WTC11 (cell line): ENCODE measurements at regions not wholly inside any gene's neighbourhood (a gene's known extent, or its start where the extent isn't known, plus 50 kb on each side); places are given as distances from the start of the nearest gene placed in this dataset.

Experiments used
- ATAC-seq: fragments of 200-7000 bp; cut with Tn5 transposase; 2 replicates; pipeline ENCODE4 v1.10.0; 2021; ENCODE audit warnings: mild to moderate bottlenecking, moderate library complexity
- CTCF ChIA-PET: fragments of 300-600 bp; sonication (Branson Sonifier 250); formaldehyde crosslinking; loops from one replicate; lab custom pipeline; 2021; ENCODE audit warnings: antibody characterized with exemption; lab: Charles Lee
- POLR2A ChIA-PET: fragments of 350-600 bp; sonication (Branson Sonifier 250); formaldehyde crosslinking; loops from one replicate; lab custom pipeline; 2021; ENCODE audit warnings: antibody characterized with exemption; lab: Charles Lee
- DNase-seq: peaks from one replicate; pipeline ENCODE4 v3.0.0; 2021; ENCODE audit warnings: low spot score
- H3K27ac Mint-ChIP-seq: 2 replicates; pipeline ENCODE4 v1.8.0; 2021; ENCODE audit warnings: mixed read lengths
- H3K27me3 Mint-ChIP-seq: 2 replicates; pipeline ENCODE4 v1.8.0; 2021; ENCODE audit warnings: low read depth, mild to moderate bottlenecking, moderate library complexity, mixed read lengths
- H3K36me3 Mint-ChIP-seq: 2 replicates; pipeline ENCODE4 v1.8.0; 2021; ENCODE audit warnings: mixed read lengths
- H3K4me1 Mint-ChIP-seq: 2 replicates; pipeline ENCODE4 v1.8.0; 2022; ENCODE audit warnings: mixed read lengths
- H3K4me3 Mint-ChIP-seq: 2 replicates; pipeline ENCODE4 v1.8.0; 2021; ENCODE audit warnings: mild to moderate bottlenecking, moderate library complexity, mixed read lengths
- H3K9me3 Mint-ChIP-seq: 2 replicates; pipeline ENCODE4 v1.8.0; 2021; ENCODE audit warnings: mixed read lengths
- AFF4 ChIP-seq: sonication (generic); formaldehyde crosslinking; IDR thresholded peaks from 2 replicates; pipeline ENCODE4 v1.8.1; 2023; ENCODE audit warnings: mild to moderate bottlenecking, missing genetic modification reagents, borderline replicate concordance
- ATF3 ChIP-seq: sonication (generic); formaldehyde crosslinking; conservative IDR thresholded peaks from 2 replicates; pipeline ENCODE4 v1.8.1; 2022; ENCODE audit warnings: mild to moderate bottlenecking, missing genetic modification reagents
- E2F4 ChIP-seq: sonication (generic); formaldehyde crosslinking; IDR thresholded peaks from 2 replicates; pipeline ENCODE4 v1.8.1; 2022; ENCODE audit warnings: low read depth, mild to moderate bottlenecking, moderate library complexity, missing genetic modification reagents, borderline replicate concordance
- ESRRA ChIP-seq: sonication (generic); formaldehyde crosslinking; IDR thresholded peaks from 2 replicates; pipeline ENCODE4 v1.8.1; 2022; ENCODE audit warnings: mild to moderate bottlenecking, missing genetic modification reagents, borderline replicate concordance
- IRF1 ChIP-seq: sonication (generic); formaldehyde crosslinking; IDR thresholded peaks from 2 replicates; pipeline ENCODE4 v1.8.0; 2023; ENCODE audit warnings: missing genetic modification reagents
- JAZF1 ChIP-seq: fragments of 250-450 bp; sonication (Bioruptor Pico); IDR thresholded peaks from 2 replicates; pipeline ENCODE4 v1.9.0; 2021; ENCODE audit warnings: moderate library complexity, mild to moderate bottlenecking, inconsistent platforms
- MAX ChIP-seq: sonication (generic); formaldehyde crosslinking; IDR thresholded peaks from 2 replicates; pipeline ENCODE4 v1.8.0; 2022; ENCODE audit warnings: mild to moderate bottlenecking, missing genetic modification reagents
- MLX ChIP-seq: sonication (generic); formaldehyde crosslinking; IDR thresholded peaks from 2 replicates; pipeline ENCODE4 v1.8.1; 2023; ENCODE audit warnings: mild to moderate bottlenecking, missing genetic modification reagents, moderate library complexity
- MYBL2 ChIP-seq: sonication (generic); formaldehyde crosslinking; IDR thresholded peaks from 2 replicates; pipeline ENCODE4 v1.8.1; 2023; ENCODE audit warnings: mild to moderate bottlenecking, moderate library complexity, missing genetic modification reagents
- OVOL2 ChIP-seq: fragments of 250-450 bp; sonication (Bioruptor Pico); IDR thresholded peaks from 2 replicates; pipeline ENCODE4 v1.9.0; 2021; ENCODE audit warnings: mild to moderate bottlenecking, borderline replicate concordance
- PREB ChIP-seq: sonication (generic); formaldehyde crosslinking; IDR thresholded peaks from 2 replicates; pipeline ENCODE4 v1.8.1; 2022; ENCODE audit warnings: mild to moderate bottlenecking, missing genetic modification reagents, moderate library complexity, borderline replicate concordance
- PRRX2 ChIP-seq: fragments of 250-450 bp; sonication (Bioruptor Pico); IDR thresholded peaks from 2 replicates; pipeline ENCODE4 v1.8.0; 2021; ENCODE audit warnings: mild to moderate bottlenecking
- SMAD3 ChIP-seq: sonication (generic); formaldehyde crosslinking; IDR thresholded peaks from 2 replicates; pipeline ENCODE4 v1.8.0; 2022; ENCODE audit warnings: missing genetic modification reagents, mild to moderate bottlenecking, borderline replicate concordance
- SP1 ChIP-seq: sonication (generic); formaldehyde crosslinking; conservative IDR thresholded peaks from 2 replicates; pipeline ENCODE4 v1.8.1; 2022; ENCODE audit warnings: missing genetic modification reagents
- TCF7 ChIP-seq: sonication (generic); formaldehyde crosslinking; IDR thresholded peaks from 2 replicates; pipeline ENCODE4 v1.8.0; 2022; ENCODE audit warnings: mild to moderate bottlenecking, low read depth, missing genetic modification reagents, moderate library complexity
- TEAD4 ChIP-seq: sonication (generic); formaldehyde crosslinking; IDR thresholded peaks from 2 replicates; pipeline ENCODE4 v1.8.0; 2022; ENCODE audit warnings: mild to moderate bottlenecking, missing genetic modification reagents
- ZBTB21 ChIP-seq: sonication (generic); formaldehyde crosslinking; IDR thresholded peaks from 2 replicates; pipeline ENCODE4 v1.8.1; 2023; ENCODE audit warnings: mild to moderate bottlenecking, missing genetic modification reagents, borderline replicate concordance
- ZNF219 ChIP-seq: sonication (generic); formaldehyde crosslinking; IDR thresholded peaks from 2 replicates; pipeline ENCODE4 v1.8.0; 2023; ENCODE audit warnings: missing genetic modification reagents, mild to moderate bottlenecking, borderline replicate concordance
- ZNF263 ChIP-seq: sonication (generic); formaldehyde crosslinking; IDR thresholded peaks from 2 replicates; pipeline ENCODE4 v1.8.1; 2022; ENCODE audit warnings: low read depth, mild to moderate bottlenecking, moderate library complexity, missing genetic modification reagents

GRCh38 chr6:74182992-74183391, 487.0 kb downstream of the CD109 start:
- POLR2A ChIA-PET, result no interaction called here
- DNase-seq, result no peak
- CTCF ChIA-PET, result no interaction called here
- no peaks in the 10 kb centered on the region for H3K36me3 Mint-ChIP-seq
- ATAC-seq, result no peak
- peaks cover 2% of the 10 kb centered on the region; the same call in 1 of the 2 replicates for H3K27me3 Mint-ChIP-seq
- H3K27ac Mint-ChIP-seq, result no peak overlapping the region
- no peaks in the 10 kb centered on the region for H3K4me1 Mint-ChIP-seq
- TF ChIP-seq ZNF263 (CRISPR knock-in tag), result no peak
- no peak for TF ChIP-seq TCF7 (CRISPR knock-in tag)
- no peak for TF ChIP-seq PRRX2 (CRISPR knock-in tag)
- no peak for TF ChIP-seq PREB
- no peak for TF ChIP-seq ZNF219 (CRISPR knock-in tag)
- TF ChIP-seq IRF1 (CRISPR knock-in tag), result no peak
- no peak for TF ChIP-seq SP1 (CRISPR knock-in tag)
- no peak for TF ChIP-seq OVOL2
- TF ChIP-seq SMAD3 (CRISPR knock-in tag), result no peak
- no peak for TF ChIP-seq E2F4 (CRISPR knock-in tag)
- TF ChIP-seq ATF3 (CRISPR knock-in tag), result no peak
- no peak for TF ChIP-seq TEAD4 (CRISPR knock-in tag)
- no peak for TF ChIP-seq AFF4
- TF ChIP-seq MLX (CRISPR knock-in tag), result no peak
- no peak for TF ChIP-seq MYBL2 (CRISPR knock-in tag)
- TF ChIP-seq, all 79 proteins: peak for 0
- Mint-ChIP-seq H3K9me3 (peaks cover 6% of the 10 kb centered on the region; the same call in 1 of the 2 replicates), H3K4me3 (no peak overlapping the region)

- H3K9me3 Mint-ChIP-seq, result peaks cover 6% of the 10 kb centered on the region; the same call in 1 of the 2 replicates
- ChIA-PET POLR2A (no interaction called here), CTCF (no interaction called here)
- no peak overlapping the region for H3K4me3 Mint-ChIP-seq
- H3K27ac Mint-ChIP-seq, result no peak overlapping the region
- H3K4me1 Mint-ChIP-seq, result no peaks in the 10 kb centered on the region
- ATAC-seq (no peak), DNase-seq (no peak)
- H3K36me3 Mint-ChIP-seq, result no peaks in the 10 kb centered on the region
- H3K27me3 Mint-ChIP-seq, result peaks cover 2% of the 10 kb centered on the region; the same call in 1 of the 2 replicates
- TF ChIP-seq JAZF1 (CRISPR knock-in tag) (no peak), ESRRA (CRISPR knock-in tag) (no peak), ZBTB21 (CRISPR knock-in tag) (no peak), MAX (no peak)
Observed at GRCh38 chr6:74181471-74181870, 485.5 kb downstream of the CD109 start.
